HUES64 (cell line): ENCODE measurements at regions not wholly inside any gene's neighbourhood (a gene's known extent, or its start where the extent isn't known, plus 50 kb on each side); places are given as distances from the start of the nearest gene placed in this dataset.

Experiments
- H3K27ac ChIP-seq: 2 replicates; pipeline ENCODE4 v1.7.0; 2013; ENCODE audit warnings: low read depth, low read length, inconsistent platforms
- H3K27me3 ChIP-seq: 2 replicates; pipeline ENCODE4 v1.6.1; 2013; ENCODE audit warnings: mild to moderate bottlenecking, low read length; ENCODE audit not compliant: insufficient read depth
- H3K36me3 ChIP-seq: 2 replicates; pipeline ENCODE4 v1.6.1; 2013; ENCODE audit warnings: mild to moderate bottlenecking, low read length; ENCODE audit not compliant: insufficient read depth
- H3K4me1 ChIP-seq: 2 replicates; pipeline ENCODE4 v1.6.1; 2013; ENCODE audit warnings: mild to moderate bottlenecking, low read length, moderate library complexity; ENCODE audit not compliant: insufficient read depth
- H3K4me3 ChIP-seq: 2 replicates; pipeline ENCODE4 v1.5.1; 2013; ENCODE audit warnings: mild to moderate bottlenecking, low read length, moderate library complexity
- H3K9ac ChIP-seq: 2 replicates; pipeline ENCODE4 v1.6.1; 2013; ENCODE audit warnings: mild to moderate bottlenecking, low read depth, low read length
- H3K9me3 ChIP-seq: 2 replicates; pipeline ENCODE4 v1.6.1; 2013; ENCODE audit warnings: low read depth, low read length; ENCODE audit not compliant: insufficient read depth
- WGBS: fragments of 150-250, 120-280 bp; methylation state at CpG from one replicate; pipeline ENCODE4 v1.1.7; 2013; ENCODE audit warnings: missing lambda C conversion rate; 5-methylcytosine and 5-hydroxymethylcytosine counted together

- H3K9me3 ChIP-seq: no peaks in the 10 kb centered on the region
- WGBS: 95% methylated on average over 4 of the region's 4 CpGs
- no peaks in the 10 kb centered on the region; the same call in 1 of the 2 replicates for H3K36me3 ChIP-seq
- H3K27me3 ChIP-seq: no peaks in the 10 kb centered on the region
- H3K4me3 ChIP-seq: no peak overlapping the region
- H3K4me1 ChIP-seq: no peaks in the 10 kb centered on the region
- H3K27ac ChIP-seq: no peak overlapping the region
- H3K9ac ChIP-seq: no peak overlapping the region
Measured at GRCh38 chr3:141418751-141419150, 50.4 kb downstream of the ZBTB38 start.

GRCh38 chr3:141419946-141420345 is 51.6 kb downstream of the ZBTB38 start:
- no peak overlapping the region for H3K27ac ChIP-seq
- 86% methylated on average over 5 of the region's 5 CpGs for WGBS
- no peaks in the 10 kb centered on the region for H3K4me1 ChIP-seq

GRCh38 chr3:141421186-141421585 is 52.9 kb downstream of the ZBTB38 start:
- no peaks in the 10 kb centered on the region for H3K9me3 ChIP-seq
- H3K9ac ChIP-seq: no peak overlapping the region
- H3K4me3 ChIP-seq: no peak overlapping the region
- no peaks in the 10 kb centered on the region for H3K36me3 ChIP-seq
- peaks cover 3% of the 10 kb centered on the region; the same call in 1 of the 2 replicates for H3K4me1 ChIP-seq
- 93% methylated on average over 2 of the region's 2 CpGs for WGBS
- no peak overlapping the region for H3K27ac ChIP-seq
- H3K27me3 ChIP-seq: no peaks in the 10 kb centered on the region

More at GRCh38 chr3:141419946-141420345, 51.6 kb downstream of the ZBTB38 start:
- Histone ChIP-seq H3K9ac (no peak overlapping the region), H3K4me3 (no peak overlapping the region), H3K36me3 (no peaks in the 10 kb centered on the region), H3K27me3 (no peaks in the 10 kb centered on the region), H3K9me3 (no peaks in the 10 kb centered on the region)

GRCh38 chr3:141421639-141422319 is 53.5 kb downstream of the ZBTB38 start:
- Histone ChIP-seq H3K4me3 (no peak overlapping the region), H3K9me3 (no peaks in the 10 kb centered on the region), H3K9ac (no peak overlapping the region), H3K27ac (no peak overlapping the region), H3K4me1 (peaks cover 9% of the 10 kb centered on the region), H3K36me3 (no peaks in the 10 kb centered on the region), H3K27me3 (no peaks in the 10 kb centered on the region)
- WGBS: 87% methylated on average over 5 of the region's 5 CpGs

- Histone ChIP-seq H3K27ac (no peak overlapping the region), H3K27me3 (no peaks in the 10 kb centered on the region), H3K4me1 (peaks cover 10% of the 10 kb centered on the region), H3K9ac (no peak overlapping the region), H3K36me3 (no peaks in the 10 kb centered on the region), H3K4me3 (no peak overlapping the region), H3K9me3 (no peaks in the 10 kb centered on the region)
- WGBS: 92% methylated on average over 5 of the region's 6 CpGs
Measured at GRCh38 chr3:141422961-141423582, 54.8 kb downstream of the ZBTB38 start.

- Histone ChIP-seq H3K27ac (no peak overlapping the region), H3K4me3 (no peak overlapping the region), H3K36me3 (no peaks in the 10 kb centered on the region), H3K4me1 (peaks cover 10% of the 10 kb centered on the region), H3K27me3 (no peaks in the 10 kb centered on the region), H3K9ac (no peak overlapping the region), H3K9me3 (no peaks in the 10 kb centered on the region)
- 85% methylated on average over 6 of the region's 6 CpGs for WGBS
Measured at GRCh38 chr3:141425523-141426233, 57.4 kb downstream of the ZBTB38 start.

GRCh38 chr3:141426404-141427034 is 58.2 kb downstream of the ZBTB38 start:
- Histone ChIP-seq H3K4me1 (peaks cover 10% of the 10 kb centered on the region), H3K4me3 (no peak overlapping the region), H3K27ac (no peak overlapping the region), H3K9ac (no peak overlapping the region), H3K36me3 (no peaks in the 10 kb centered on the region), H3K27me3 (no peaks in the 10 kb centered on the region), H3K9me3 (no peaks in the 10 kb centered on the region)
- WGBS: 69% methylated on average over 8 of the region's 9 CpGs

- Histone ChIP-seq H3K36me3 (no peaks in the 10 kb centered on the region), H3K9ac (no peak overlapping the region), H3K27ac (no peak overlapping the region), H3K27me3 (no peaks in the 10 kb centered on the region), H3K4me1 (peaks cover 10% of the 10 kb centered on the region), H3K9me3 (no peaks in the 10 kb centered on the region), H3K4me3 (no peak overlapping the region)
- 95% methylated on average over 4 of the region's 4 CpGs for WGBS
Measured at GRCh38 chr3:141427764-141428163, 59.1 kb upstream of the RASA2 start.

GRCh38 chr3:141429371-141430035 is 57.3 kb upstream of the RASA2 start:
- H3K9ac ChIP-seq: peak overlapping the region; percentile 7; the same call in 1 of the 2 replicates
- H3K36me3 ChIP-seq: no peaks in the 10 kb centered on the region
- H3K9me3 ChIP-seq: no peaks in the 10 kb centered on the region
- no peak overlapping the region for H3K4me3 ChIP-seq
- peaks cover 12% of the 10 kb centered on the region for H3K4me1 ChIP-seq
- H3K27ac ChIP-seq: no peak overlapping the region
- H3K27me3 ChIP-seq: no peaks in the 10 kb centered on the region
- 91% methylated on average over 18 of the region's 18 CpGs for WGBS

- Histone ChIP-seq H3K27me3 (no peaks in the 10 kb centered on the region), H3K4me1 (peaks cover 12% of the 10 kb centered on the region), H3K9me3 (no peaks in the 10 kb centered on the region), H3K36me3 (no peaks in the 10 kb centered on the region), H3K4me3 (no peak overlapping the region), H3K27ac (no peak overlapping the region), H3K9ac (no peak overlapping the region)
- WGBS: 94% methylated on average over 6 of the region's 6 CpGs
Measured at GRCh38 chr3:141430316-141430715, 56.5 kb upstream of the RASA2 start.
